CD4-positive, alpha-beta T cell (primary cell): ENCODE measurements at regions not wholly inside any gene's neighbourhood (a gene's known extent, or its start where the extent isn't known, plus 50 kb on each side); places are given as distances from the start of the nearest gene placed in this dataset.

Experiments used
- ATAC-seq: fragments of 200-7000 bp; cut with Tn5 transposase; one replicate; pipeline ENCODE4 v1.10.0; 2022; ENCODE audit warnings: mild to moderate bottlenecking; ENCODE audit not compliant: poor library complexity
- CTCF ChIA-PET: fragments of 350-600 bp; sonication (Branson Sonifier 250); formaldehyde crosslinking; loops from one replicate; lab custom pipeline; 2021; ENCODE audit warnings: antibody characterized with exemption, inconsistent platforms; lab: Charles Lee
- POLR2A ChIA-PET: fragments of 350-600 bp; sonication (Branson Sonifier 250); formaldehyde crosslinking; loops from one replicate; lab custom pipeline; 2021; ENCODE audit warnings: antibody characterized with exemption, inconsistent platforms; lab: Charles Lee
- DNase-seq, 14 experiments: peaks; one replicate each; pipeline ENCODE4 v3.0.0-alpha.2; 2013 to 2020; ENCODE audit warnings: mixed read lengths in 2 of 14
- H3K27ac ChIP-seq, 2 donors: one replicate each; pipeline versions ENCODE4 v1.5.1 to v1.7.0; 2013; ENCODE audit warnings: low read length in 2 of 2, low read depth in 1 of 2, mild to moderate bottlenecking in 1 of 2
- H3K27me3 ChIP-seq, 2 experiments: 1 replicate in 1 of 2; 2 replicates in 1 of 2; pipeline versions ENCODE4 v1.6.1 to v1.7.0; 2013; ENCODE audit warnings: low read length in 2 of 2, control low read depth in 1 of 2, mild to moderate bottlenecking in 1 of 2, moderate library complexity in 1 of 2; ENCODE audit not compliant: insufficient read depth in 2 of 2, control insufficient read depth in 1 of 2
- H3K36me3 ChIP-seq: one replicate; pipeline ENCODE4 v1.6.1; 2013; ENCODE audit warnings: low read length, control low read depth; ENCODE audit not compliant: insufficient read depth
- H3K4me1 ChIP-seq: one replicate; pipeline ENCODE4 v1.6.1; 2013; ENCODE audit warnings: low read length, control low read depth; ENCODE audit not compliant: insufficient read depth
- H3K4me3 ChIP-seq: one replicate; pipeline ENCODE4 v1.5.1; 2013; ENCODE audit warnings: mild to moderate bottlenecking, low read length, moderate library complexity
- H3K9me3 ChIP-seq, 2 experiments: 1 replicate in 1 of 2; 2 replicates in 1 of 2; pipeline versions ENCODE4 v1.6.1 to v1.7.0; 2013; ENCODE audit warnings: low read length in 2 of 2, mild to moderate bottlenecking in 2 of 2, control low read depth in 1 of 2, moderate library complexity in 1 of 2; ENCODE audit not compliant: control insufficient read depth in 1 of 2, insufficient read depth in 1 of 2
- H3K27ac Mint-ChIP-seq: one replicate; pipeline ENCODE4 v1.8.0; 2020; ENCODE audit warnings: mixed read lengths
- H3K27me3 Mint-ChIP-seq: one replicate; pipeline ENCODE4 v1.8.0; 2021; ENCODE audit warnings: mixed read lengths
- H3K36me3 Mint-ChIP-seq: one replicate; pipeline ENCODE4 v1.8.0; 2021; ENCODE audit warnings: low read depth, mixed read lengths
- H3K4me1 Mint-ChIP-seq: one replicate; pipeline ENCODE4 v1.8.0; 2021; ENCODE audit warnings: low read depth, mixed read lengths
- H3K4me3 Mint-ChIP-seq: one replicate; pipeline ENCODE4 v1.8.0; 2020; ENCODE audit warnings: mild to moderate bottlenecking, mixed read lengths
- H3K9me3 Mint-ChIP-seq: one replicate; pipeline ENCODE4 v1.8.0; 2020; ENCODE audit warnings: mixed read lengths
- CTCF ChIP-seq: fragments of 200-600 bp; IDR thresholded peaks from one replicate; pipeline ENCODE4 v1.8.0; 2022; ENCODE audit warnings: antibody characterized with exemption, mild to moderate bottlenecking
- intact Hi-C, 2 experiments: fragments of 100-400 bp; cut with DNase I in 1 of 2; cut with micrococcal nuclease in 1 of 2; formaldehyde crosslinking; loops; one replicate each; pipeline versions ENCODE4 v1.15.1 to v1.9.0; 2023 to 2025; cut with DNase I, micrococcal nuclease

GRCh38 chr5:2690293-2690692 is 61.2 kb downstream of the IRX2 start:
- H3K27ac Mint-ChIP-seq = no peak overlapping the region
- no peak overlapping the region for H3K4me3 Mint-ChIP-seq
- no peaks in the 10 kb centered on the region for H3K4me1 Mint-ChIP-seq
- Histone ChIP-seq H3K4me1 (no peaks in the 10 kb centered on the region), H3K4me3 (no peak overlapping the region), H3K36me3 (no peaks in the 10 kb centered on the region), H3K27ac (no peak overlapping the region), H3K27me3 (no peaks in the 10 kb centered on the region), H3K9me3 (peaks cover 0 to 26% of the 10 kb centered on the region in 2 experiments)
- intact Hi-C loops = no loop called here
- DNase-seq (no peak), ATAC-seq (no peak)
- H3K27me3 Mint-ChIP-seq = peaks cover 4% of the 10 kb centered on the region
- H3K36me3 Mint-ChIP-seq = no peaks in the 10 kb centered on the region
- ChIA-PET POLR2A (no interaction called here), CTCF (no interaction called here)
- peaks cover 2% of the 10 kb centered on the region for H3K9me3 Mint-ChIP-seq
- no peak for TF ChIP-seq CTCF

GRCh38 chr5:2688586-2688985 is 62.9 kb downstream of the IRX2 start:
- ATAC-seq (no peak), DNase-seq (no peak)
- H3K36me3 ChIP-seq = no peaks in the 10 kb centered on the region
- no peak overlapping the region for H3K4me3 ChIP-seq
- Mint-ChIP-seq H3K9me3 (peaks cover 2% of the 10 kb centered on the region), H3K4me3 (no peak overlapping the region), H3K27ac (no peak overlapping the region), H3K4me1 (no peaks in the 10 kb centered on the region), H3K27me3 (peaks cover 4% of the 10 kb centered on the region), H3K36me3 (no peaks in the 10 kb centered on the region)
- POLR2A ChIA-PET = no interaction called here
- CTCF ChIA-PET = no interaction called here
- no peaks in the 10 kb centered on the region for H3K4me1 ChIP-seq
- intact Hi-C loops = no loop called here
- no peak overlapping the region for H3K27ac ChIP-seq
- TF ChIP-seq CTCF = no peak
- H3K27me3 ChIP-seq = no peaks in the 10 kb centered on the region
- H3K9me3 ChIP-seq = peaks cover 0 to 31% of the 10 kb centered on the region in 2 experiments

GRCh38 chr5:2687746-2688145 is 63.7 kb downstream of the IRX2 start:
- Mint-ChIP-seq H3K27ac (no peak overlapping the region), H3K9me3 (peaks cover 2% of the 10 kb centered on the region), H3K27me3 (peaks cover 4% of the 10 kb centered on the region), H3K36me3 (no peaks in the 10 kb centered on the region), H3K4me1 (no peaks in the 10 kb centered on the region), H3K4me3 (no peak overlapping the region)
- CTCF ChIA-PET = no interaction called here
- intact Hi-C loops = no loop called here
- peaks cover 0 to 31% of the 10 kb centered on the region in 2 experiments for H3K9me3 ChIP-seq
- H3K4me1 ChIP-seq = no peaks in the 10 kb centered on the region
- H3K27ac ChIP-seq = no peak overlapping the region
- ATAC-seq (no peak), DNase-seq (no peak)
- no peaks in the 10 kb centered on the region for H3K27me3 ChIP-seq
- TF ChIP-seq CTCF = no peak
- POLR2A ChIA-PET = no interaction called here
- H3K4me3 ChIP-seq = no peak overlapping the region
- H3K36me3 ChIP-seq = no peaks in the 10 kb centered on the region
